GM21515 (cell line): ENCODE measurements at regions not wholly inside any gene's neighbourhood (a gene's known extent, or its start where the extent isn't known, plus 50 kb on each side); places are given as distances from the start of the nearest gene placed in this dataset.

Experiments used
- ATAC-seq: cut with Tn5 transposase; IDR thresholded peaks from one replicate; pipeline ENCODE4 v1.9.1; 2021; ENCODE audit not compliant: unreplicated experiment

GRCh38 chr9:95627802-95628201 lies 111.0 kb upstream of the PTCH1 start:
- no peak for ATAC-seq

DNA sequence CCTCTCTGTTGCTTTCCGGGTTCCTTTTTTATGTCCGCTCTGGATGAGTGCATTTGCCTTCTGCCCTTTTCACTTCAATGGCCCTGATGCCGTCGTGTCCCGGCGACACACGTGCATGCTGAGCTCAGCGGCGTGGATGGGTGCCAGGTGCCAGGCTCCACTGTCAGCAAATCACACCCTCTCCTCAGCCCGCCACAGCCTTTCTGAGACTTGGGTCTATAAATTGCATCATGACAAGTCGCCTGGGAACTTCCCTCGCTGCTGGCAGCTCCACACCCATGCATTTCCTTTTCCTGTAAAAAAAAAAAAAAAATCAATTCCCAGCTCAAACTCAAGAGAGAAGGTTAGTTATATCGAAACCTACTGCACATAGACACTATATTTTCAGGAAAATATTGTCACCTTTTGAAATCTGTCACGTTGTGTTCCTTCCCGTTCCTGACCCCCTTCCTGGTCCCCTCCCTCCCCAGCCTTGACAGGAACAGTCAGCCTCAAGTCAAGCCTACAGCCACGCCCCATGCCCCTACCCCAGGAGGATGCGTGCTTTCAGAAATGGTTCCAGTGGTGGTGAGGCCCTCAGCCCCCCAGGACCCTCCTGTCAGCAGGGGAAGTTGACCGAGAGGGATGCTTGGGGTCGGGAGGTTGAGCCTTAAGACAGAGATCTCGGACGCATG lies 110.3 kb upstream of the PTCH1 start:
- no peak for ATAC-seq

DNA sequence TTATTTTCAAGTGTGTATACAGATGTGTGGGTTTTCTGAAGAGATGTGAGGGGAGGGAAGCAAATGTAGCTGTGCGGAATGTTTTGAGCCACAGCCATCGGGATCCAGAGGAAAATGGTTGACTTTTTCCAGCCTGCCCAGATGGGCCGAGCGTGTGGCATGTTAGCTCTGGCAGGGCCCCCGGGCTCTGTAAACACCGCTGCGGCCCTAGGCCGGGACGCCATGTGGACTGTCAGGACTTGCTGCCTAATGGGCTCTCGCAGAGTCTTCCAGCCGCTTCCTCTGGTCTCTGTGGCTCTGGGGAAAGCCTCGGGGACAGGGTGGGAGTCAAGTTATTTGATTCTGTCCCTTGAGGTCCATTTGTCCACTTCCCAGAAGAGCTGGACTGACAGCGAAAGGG lies 109.6 kb upstream of the PTCH1 start:
- ATAC-seq, result no peak

DNA sequence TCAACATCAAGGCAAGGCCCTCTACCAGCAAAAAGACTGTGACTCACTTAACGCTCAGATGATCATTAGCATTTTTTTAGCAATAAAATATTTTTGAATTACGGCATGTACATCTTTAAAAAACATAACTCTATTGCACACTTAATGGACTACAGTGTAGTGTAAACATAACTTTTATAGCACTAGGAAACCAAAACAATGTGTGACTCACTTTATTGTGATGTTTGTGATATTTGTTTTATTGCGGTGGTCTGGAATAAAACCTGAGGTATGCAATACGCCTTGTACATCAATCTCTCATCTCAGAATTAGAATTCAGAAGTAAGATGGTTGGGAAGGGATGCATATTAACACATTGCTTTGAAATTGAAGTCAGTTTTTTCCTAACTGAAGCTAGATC lies 106.9 kb upstream of the PTCH1 start:
- no peak for ATAC-seq

GRCh38 chr9:95620722-95621121 lies 104.0 kb upstream of the PTCH1 start:
- no peak for ATAC-seq

DNA sequence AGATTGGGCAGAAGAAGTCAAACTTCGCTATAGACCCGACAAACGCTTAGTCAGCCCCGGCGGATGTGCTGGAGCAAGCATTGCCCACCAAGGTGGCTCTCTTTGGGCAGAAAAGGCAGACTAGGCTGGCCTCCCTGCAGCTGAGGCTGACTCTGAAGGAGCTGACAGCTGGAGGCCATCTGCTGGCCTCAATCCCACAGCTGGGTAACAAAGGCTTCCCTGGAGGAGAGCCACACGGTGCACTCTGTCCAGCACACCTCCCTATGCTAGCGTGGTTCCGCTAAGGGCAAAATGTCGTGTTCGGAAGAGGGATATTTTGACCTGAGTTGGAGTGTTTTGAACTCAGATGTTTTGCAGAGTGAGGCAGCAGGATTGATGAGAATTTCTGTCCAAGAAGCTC lies 103.5 kb upstream of the PTCH1 start:
- ATAC-seq, result no peak

DNA sequence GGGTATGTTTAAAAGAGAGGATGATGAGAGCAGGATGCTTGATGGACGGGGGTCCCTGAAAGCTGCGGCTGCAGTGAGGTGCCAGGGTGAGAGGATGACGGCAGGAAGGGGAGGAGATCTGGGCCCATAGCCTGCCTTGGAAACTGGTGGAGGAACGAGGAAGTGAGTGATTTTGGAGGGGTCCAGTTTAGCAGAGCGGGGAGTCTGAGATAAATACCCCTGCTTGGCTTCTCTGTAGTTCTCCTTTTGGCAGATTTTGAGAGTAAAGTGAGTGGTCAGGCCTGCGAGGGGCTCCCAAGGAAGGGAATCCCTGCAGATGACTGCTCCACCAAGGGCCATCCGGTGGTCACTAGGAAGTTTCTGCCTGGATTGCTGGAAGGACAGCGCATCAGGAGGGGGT lies 98.5 kb upstream of the PTCH1 start:
- ATAC-seq, result no peak

DNA sequence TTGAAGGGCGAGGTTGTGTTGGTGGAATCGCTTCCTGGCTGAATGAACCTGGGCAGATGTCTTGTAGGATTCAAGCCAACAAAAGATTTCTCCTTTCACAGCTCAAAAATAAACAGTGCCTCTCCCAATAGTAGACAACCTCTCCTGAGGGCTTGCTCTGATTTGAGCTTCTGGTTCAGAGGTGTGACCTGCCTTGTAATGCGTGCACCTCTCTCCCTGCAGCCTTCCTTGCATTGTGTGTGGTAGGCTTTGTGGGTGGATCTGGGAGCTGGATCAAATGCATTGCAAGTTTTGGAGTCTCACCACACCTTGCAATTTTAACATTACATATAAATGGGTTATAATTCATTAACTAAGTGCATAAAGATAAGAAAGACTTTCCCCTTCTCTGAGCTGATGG lies 96.9 kb upstream of the PTCH1 start:
- ATAC-seq, result no peak

GRCh38 chr9:95611354-95611753 lies 94.6 kb upstream of the PTCH1 start:
- ATAC-seq, result no peak

DNA sequence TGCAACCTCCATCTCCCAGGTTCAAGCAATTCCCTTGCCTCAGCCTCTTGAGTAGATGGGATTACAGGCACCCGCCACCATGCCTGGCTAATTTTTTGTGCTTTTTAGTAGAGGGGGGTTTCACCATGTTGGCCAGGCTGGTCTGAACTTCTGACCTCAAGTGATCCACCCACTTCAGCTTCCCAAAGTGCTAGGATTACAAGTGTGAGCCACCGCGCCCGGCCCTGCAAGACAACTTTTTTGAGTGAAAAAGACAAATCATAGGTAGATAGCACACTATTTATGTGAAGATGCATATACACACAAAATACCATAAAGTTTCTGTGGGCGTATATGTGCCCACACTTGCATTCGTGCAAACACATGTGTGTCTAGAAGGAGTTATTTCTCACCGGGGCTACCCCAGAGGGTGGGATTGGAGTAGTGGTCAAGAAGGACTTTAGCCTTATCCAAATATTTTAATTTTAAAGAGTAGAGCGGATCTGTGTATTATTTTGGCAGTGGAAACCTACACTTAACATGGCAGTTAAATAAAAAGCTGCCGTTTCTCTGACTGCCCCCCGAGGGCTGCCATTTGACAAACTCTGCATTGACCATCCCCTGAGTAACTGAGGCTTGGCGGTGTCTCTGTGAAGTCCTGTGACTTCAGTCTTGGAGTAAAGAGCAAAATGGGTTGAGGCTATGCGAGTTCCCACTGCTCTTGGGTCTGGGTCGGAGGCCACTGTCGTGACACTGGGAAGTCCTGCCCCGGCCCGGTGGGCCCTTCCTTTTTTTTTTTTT lies 93.4 kb upstream of the PTCH1 start:
- no peak for ATAC-seq

DNA sequence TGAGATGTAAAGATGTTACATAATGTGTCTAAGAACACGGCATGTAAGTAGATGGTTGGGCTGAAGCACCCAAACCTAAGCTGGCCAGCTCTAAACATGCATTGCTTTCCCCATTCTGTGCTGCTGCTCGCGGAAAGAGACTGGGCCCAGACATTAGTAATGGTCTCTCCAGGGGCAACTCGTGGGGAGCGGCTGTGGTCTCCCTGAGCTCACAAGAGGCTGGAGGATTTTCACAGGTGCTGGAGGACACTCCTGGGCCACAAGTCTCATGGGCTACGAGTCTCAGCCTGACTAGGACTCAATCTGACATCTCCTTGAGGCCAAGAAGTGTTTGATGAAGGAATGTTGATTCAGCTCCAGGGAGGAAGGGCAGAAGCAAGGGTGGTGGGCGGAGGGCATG lies 92.7 kb upstream of the PTCH1 start:
- no peak for ATAC-seq

DNA sequence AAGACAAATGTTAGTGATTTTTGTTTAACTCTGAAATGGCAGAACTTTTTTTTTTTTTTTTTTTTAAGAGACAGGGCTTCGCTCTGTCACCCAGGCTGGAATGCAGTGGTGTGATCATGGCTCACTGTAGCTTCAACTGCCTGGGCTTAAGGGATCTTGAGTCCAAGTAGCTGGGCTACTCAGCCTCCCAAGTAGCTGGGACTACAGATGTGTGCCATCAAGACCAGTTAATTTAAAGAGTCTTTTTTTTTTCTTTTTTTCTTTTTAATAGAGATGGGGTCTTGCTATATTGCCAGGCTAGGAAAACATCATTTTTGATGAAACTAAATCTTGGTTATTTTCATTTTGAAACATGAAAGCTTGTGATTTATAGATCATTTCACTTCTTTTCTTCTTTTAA lies 91.6 kb upstream of the PTCH1 start:
- ATAC-seq, result no peak

DNA sequence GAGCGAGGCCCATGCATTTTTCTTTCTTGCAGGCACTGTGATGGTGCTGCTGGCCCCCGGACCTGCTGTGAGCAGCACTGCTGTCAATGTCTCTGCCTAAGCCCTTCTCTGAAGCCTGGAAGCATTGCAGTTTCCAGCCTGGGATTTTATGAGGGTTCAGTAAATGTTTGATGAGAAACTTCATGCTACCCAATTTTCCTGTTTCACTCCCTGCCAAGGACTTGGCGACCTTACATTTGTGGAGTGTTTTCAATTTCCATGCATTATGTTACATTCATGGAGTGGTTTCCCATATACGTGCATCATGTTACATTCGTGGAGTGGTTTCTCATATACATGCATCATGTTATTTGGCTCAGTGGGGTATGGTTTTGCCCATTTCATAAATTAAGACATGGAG lies 90.7 kb upstream of the PTCH1 start:
- no peak for ATAC-seq

- ATAC-seq, result no peak
Measured at GRCh38 chr9:95606489-95607350, 89.9 kb upstream of the PTCH1 start.

DNA sequence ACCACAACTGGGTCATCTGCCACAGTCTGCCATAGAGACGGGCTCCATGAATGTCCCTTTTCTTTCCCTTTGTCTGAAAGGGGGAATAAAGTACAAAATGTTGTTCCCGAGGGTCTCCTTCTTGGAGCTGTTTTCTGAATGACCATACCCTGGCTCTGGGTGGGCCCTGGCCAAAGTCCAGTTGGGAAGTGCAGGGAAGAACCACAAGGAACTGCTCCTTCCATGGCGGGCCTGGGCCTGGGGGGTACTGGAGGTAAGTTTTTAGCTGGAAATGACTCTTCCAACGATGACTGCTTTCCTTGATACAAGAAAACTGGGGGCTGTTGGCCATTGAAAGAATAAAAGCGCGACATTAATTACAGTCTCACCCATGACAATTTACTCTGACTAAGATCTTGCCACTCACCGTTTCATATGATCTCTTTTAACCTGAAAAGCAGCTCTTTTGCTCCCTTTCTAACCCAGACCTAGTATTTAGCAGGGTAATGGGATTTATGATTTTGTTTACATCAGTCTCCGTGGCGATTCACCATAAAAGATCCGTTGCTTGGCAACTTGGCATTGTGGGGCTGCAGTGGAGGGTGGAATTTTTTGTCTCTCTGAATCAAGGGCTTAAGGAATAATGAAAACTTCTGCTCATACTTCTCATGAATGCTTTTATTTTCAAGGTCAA lies 89.2 kb upstream of the PTCH1 start:
- no peak for ATAC-seq

DNA sequence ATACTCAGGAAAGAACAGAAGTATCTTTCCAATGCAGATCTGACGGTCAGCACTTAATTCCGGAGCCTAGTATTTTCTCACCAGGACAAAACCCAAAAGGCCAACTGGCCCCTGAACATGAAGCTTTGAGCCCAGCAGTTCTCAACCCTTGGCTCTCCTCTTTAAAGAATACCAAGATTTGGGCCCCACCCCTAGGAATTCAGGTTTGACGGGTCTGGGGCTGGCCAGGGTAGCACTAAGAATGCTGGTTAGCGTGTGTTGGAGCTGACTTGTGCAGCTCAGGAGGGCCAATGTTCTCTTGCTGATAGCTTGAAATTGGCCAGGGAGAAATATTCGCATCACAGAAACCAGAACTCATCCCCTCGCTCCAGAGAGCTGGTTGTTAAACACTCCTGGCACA lies 88.3 kb upstream of the PTCH1 start:
- ATAC-seq, result no peak

- ATAC-seq, result no peak
Measured at GRCh38 chr9:95598236-95598635, 81.5 kb upstream of the PTCH1 start.

GRCh38 chr9:95595721-95596295 lies 79.0 kb upstream of the PTCH1 start:
- no peak for ATAC-seq

DNA sequence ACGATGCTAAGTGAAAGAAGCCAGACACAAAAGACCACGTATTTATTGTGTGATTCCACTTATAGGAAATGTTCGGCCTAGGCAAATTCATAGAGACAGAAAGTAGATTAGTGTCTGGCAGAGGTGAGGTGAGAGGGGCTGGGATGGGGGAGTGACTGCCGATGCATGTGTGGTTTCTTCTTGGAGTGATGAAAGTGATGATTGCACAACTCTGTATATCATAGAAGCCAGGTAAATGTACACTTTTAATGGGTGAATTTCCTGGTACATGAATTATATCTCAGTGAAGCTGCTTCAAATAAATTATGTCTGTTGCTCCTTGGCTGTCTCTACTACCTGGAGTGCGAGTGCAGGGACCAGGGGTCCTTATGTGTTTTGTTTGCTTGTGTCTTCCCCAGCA lies 76.2 kb upstream of the PTCH1 start:
- no peak for ATAC-seq

DNA sequence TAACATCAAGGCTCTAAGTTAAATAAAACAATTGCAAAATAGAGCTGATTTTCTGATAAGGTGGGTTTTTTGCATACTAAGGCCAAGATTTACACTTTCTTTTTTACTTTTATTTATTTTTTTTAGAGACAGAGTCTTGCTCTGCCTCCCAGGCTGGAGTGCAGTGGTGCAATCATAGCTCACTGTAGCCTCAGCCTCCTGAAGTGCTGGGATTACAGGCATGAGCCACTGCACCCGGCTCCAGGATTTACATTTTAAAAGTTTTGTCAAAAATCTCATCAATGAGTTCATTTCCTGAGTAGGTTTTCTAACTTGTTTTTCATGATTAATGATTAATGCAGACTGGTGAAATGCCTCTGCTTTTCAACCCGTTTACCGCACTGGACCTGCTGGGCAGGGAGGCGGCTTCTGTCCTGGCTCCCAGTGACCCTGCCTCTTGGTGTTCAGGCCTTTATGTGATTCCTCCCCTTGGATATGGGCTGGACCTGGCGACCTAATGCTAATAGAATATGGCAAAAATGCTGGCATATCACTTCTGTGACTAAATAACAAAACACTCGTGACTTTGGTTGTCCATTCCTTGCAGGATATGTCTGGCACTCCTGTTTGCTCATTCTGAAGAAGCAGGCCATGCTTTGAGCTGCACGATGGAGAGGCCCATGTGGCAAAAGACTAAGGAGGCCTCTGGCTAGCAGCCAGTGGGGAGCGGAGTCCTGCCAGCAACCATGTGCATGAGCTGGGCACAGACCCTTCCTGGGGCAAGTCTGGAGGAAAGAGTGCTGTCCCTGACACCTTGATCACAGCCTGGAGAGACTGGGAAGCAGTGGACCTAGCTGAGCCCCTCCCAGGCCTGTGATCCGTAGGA lies 72.2 kb upstream of the PTCH1 start:
- no peak for ATAC-seq
